GM18499 (cell line): ENCODE measurements at regions not wholly inside any gene's neighbourhood (a gene's known extent, or its start where the extent isn't known, plus 50 kb on each side); places are given as distances from the start of the nearest gene placed in this dataset.
"Not testable (repeated sequence)": the region's sequence is repeated elsewhere in the genome, so short reads cannot be mapped to it uniquely, and the experiment has no call there.

ENCODE experiments used
- ATAC-seq: cut with Tn5 transposase; IDR thresholded peaks from one replicate; pipeline ENCODE4 v1.9.1; 2021; ENCODE audit warnings: moderate number of reproducible peaks; ENCODE audit not compliant: insufficient read depth, unreplicated experiment

DNA sequence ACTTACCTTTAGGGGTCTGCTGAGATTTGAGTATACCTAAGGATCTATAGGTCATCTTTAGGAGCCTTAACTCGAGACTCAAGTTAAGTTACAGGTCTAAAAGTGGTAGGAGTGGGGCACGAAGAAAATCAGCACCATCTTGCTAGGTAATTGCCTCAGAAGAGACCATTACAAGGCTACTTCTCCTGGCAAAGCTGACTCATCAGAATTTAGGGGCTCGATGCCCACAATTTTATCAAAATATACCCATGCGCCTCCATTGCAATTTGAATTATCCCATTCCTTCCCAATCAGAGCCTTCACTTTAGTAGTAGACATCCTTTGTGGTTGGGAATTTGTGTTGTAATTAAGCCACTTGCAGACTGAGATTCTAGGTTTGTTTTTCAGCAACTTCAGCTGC, 1994.3 kb downstream of the MRPL39 start:
- ATAC-seq: no peak

DNA sequence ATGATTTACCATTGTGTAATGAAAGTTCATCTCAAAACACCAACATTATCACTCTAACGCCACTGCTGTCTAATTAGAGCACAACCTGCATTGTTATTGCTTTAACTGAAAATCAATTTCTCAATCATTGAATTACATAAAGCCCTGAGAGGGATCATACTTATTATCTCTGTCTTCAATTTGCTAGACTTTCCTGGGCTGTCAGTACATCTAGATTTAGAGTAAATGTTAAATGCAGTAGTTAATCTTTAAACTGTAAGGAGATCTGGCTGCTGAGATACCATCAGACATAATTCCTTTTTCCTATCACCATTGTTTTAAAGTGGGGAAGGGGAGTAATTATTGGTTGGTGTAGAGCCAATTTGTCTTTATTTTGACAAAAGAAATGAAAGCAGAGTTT, 1995.1 kb downstream of the MRPL39 start:
- no peak for ATAC-seq

DNA sequence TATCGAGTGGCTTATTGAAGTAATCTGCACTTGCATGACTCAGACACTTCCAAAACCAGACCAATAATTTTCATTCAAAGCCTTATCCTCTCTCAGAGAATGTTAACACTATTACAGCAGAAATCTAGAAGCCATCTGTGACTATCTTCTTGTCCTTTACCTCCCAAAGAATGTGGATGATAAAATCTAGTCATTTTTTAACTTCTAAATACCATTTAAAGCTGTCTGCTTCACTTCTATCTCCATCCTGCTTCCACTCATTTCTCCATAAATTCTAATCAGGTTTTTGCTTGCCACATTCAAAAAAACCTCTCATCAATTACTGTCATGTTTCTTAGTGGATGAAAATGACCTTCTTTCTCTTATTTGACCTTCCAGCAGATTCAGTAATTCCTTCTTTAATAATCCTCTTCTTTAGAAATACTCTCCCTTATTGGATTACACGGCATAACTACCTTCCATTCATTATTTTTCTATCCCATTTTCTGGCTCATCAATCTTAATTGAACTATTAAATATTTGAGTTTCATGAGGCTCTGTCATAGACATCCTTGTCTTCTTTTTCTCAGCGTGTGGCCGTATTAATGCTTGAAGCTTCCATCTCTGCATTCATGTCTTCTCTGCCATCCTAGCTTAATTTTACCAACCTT, 1999.4 kb downstream of the MRPL39 start:
- ATAC-seq: no peak

DNA sequence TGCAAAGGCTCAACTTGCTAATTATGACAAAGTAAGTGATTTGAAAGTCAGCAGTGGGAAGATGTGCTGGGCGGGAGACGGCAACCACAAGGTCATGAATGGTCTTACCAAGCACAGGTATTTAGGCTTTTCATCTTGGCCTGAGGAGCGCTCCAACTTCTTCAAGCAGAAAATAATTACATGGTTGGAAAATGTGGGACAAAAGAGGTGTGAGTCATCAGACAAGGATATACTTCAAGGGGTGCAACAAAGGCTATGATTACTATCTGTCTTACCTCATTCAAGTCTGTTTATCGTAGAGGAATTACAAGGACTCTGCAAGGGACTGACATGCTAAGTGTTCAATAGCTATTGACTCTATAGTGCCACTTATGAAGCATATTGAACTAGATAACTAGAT, 2005.7 kb downstream of the MRPL39 start:
- ATAC-seq: no peak

DNA sequence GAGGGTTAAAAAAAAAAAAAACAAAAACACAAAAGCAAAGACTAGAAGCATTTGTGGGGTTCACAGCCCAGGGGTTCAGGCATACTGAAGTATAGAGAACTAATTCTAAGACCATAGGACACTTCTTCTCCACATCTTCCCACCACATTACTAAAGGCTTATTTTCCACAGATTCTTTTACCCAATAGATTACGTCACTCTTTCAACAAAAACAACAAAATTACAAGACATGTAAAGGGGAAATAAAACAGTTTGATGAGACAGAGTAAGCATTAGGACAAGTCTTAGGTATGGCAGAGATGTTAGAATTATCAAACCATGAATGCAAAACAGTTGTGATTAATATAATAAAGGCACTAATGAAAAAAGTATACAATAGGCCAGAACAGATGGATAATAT, 2013.7 kb downstream of the MRPL39 start:
- no peak for ATAC-seq

DNA sequence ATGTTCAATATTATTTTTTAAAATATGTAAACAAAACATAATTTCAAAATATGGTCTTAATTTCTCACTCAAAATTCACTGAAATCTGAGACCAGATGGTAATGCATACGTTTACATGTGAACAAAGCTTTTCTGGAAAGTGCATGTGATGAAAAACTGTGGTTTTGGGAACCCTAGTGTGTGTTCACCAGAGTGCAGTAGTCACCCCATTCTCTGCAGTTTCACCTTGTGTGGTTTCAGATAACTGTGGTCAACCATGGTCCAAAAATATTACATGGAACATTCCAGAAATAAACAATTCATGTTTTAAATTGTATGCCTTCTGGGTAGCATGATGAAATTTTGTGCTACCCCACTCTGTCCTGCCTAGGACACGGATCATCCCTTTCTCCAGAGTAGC, 2021.9 kb downstream of the MRPL39 start:
- no peak for ATAC-seq

DNA sequence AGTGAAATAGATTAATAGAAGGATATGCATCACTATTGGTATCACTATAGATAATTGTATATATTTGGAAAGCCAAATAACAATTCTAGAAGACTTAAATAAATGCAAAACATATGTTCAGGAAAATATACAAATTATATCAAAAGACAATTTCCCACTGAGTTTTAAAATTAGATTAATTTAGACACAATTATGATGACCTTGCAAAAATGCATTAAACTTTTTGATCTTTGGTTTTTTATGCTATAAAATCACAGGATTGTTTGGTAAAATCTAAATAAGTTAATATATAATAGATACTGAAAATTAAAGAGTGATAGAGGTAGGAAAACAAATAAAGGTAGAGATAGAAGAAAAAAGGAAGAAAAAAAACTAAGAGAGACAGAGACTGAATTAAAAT, 2027.7 kb downstream of the MRPL39 start:
- ATAC-seq: no peak

DNA sequence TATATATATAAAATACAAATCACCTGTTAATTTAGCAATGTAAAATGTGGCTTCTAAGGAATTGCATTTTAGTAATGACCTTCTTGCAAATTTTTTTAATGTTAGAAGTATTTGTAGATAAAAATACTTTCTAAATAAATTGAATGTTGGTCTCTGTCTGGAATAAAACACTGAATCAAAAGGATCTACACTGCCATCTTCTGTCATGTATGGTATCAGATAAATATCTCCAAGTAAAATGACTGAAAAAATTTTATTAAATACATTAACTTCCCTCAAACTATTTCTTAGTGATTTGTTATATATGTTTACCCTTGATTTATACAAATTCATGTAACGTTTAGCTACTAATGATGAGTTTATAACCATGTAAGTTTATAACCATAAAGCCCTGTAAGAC, 2029.3 kb downstream of the MRPL39 start:
- no peak for ATAC-seq

DNA sequence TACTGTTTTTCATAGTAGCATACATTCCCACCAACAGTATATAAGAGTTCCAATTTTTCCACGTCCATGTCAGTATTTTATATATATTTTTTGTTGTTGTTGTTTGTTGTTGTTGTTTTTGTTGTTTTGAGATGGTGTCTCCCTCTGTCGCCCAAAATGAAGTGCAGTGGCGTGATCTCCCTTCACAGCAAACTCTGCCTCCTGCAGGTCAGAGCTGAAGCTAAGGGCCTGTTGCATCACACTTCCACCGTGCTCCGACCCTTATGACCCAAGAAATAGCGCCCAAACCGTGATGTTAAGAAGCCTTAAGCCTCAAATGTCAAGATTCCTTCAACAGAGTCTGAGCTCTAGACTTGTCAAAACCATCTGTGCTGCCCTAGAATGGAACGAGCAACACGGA, 2032.3 kb downstream of the MRPL39 start:
- no peak for ATAC-seq

DNA sequence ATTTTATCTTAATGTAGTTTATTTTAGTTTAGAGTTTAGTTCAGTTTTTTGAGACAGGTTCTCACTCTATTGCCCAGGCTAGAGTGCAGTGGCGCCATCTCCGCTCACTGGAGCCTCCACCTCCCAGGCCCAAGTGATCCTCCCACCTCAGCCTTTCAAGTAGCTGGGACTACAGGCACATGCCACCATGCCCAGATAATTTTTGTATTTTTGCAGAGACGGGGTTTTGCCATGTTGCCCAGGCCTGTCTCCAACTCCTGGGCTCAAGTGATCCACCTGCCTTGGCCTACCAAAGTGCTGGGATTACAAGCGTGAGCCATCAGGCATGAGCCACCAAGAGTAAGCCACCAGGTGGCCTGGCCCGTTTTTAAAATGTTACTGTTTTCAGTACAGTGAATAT, 2058.4 kb downstream of the MRPL39 start:
- not testable (repeated sequence) for ATAC-seq

DNA sequence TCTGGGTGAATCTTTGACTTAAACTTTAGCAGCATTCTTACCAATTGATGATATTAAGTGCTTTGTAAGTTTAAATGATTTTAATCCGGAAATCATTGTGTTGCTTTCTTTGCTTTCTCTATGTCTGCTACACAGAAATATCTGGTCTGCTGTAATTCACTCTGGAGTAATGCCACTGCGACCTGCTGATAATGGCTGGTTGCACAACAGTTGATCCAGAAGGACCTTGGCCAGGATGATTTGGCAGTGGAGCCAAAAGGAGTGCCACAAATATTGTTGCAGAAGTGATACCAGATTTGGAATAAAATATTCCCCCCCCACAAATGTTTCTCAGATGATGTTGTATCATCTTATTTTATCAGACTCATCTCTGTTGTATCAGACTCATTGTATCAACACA, 2063.9 kb downstream of the MRPL39 start:
- no peak for ATAC-seq

DNA sequence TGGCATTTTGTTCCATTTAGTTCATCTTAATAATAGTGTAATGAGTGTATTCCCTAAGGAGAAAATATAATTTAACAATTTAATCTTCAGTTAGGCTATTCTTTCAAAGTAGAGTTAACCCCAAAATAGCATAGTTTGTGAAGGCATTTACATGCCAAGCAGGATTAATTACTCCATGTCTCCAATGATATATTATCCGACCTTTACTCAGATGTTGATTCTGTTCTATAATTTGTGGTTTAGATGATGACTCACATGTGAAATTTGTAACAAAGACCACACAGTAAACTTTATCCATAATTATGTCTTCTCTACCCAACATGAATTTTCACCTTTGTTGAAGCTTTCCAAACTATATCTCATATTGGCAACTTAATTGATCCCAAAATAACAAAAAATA, 2065.2 kb downstream of the MRPL39 start:
- ATAC-seq: no peak

DNA sequence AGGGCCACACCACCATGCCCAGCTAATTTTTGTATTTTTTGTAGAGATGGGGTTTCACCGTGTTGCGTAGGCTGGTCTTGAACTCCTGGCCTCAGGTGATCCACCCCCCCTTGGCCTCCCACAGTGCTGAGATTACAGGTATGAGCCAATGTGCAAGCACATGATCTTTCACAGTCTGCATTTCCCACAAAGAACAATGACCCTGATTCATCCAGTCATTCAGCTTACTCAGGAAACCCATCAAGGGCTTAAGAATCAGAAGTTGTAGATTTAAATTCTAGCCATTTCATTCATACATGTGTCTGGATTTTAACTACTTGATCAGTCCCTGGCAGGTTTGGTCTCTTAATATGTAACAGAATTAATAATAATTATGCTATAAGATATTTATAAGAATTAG, 2065.7 kb downstream of the MRPL39 start:
- ATAC-seq: no peak

DNA sequence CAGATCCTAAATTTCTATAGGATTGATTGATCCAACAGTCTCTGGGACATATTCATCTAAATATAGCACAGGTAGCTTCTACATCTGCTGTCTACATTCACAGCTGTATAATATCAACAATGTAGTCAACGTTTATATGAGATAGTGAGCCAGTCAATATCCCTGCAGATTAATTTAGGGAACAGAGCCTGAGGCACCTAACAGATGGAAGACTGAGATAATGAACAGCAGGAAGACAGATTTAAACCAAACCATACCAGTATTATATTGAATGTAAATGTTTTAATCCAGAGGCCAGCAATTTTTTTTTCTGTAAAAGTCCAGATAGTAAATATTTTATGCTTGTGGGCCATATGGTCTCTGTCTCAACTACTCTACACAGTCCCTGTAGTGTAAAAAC, 2072.4 kb downstream of the MRPL39 start:
- ATAC-seq: no peak

DNA sequence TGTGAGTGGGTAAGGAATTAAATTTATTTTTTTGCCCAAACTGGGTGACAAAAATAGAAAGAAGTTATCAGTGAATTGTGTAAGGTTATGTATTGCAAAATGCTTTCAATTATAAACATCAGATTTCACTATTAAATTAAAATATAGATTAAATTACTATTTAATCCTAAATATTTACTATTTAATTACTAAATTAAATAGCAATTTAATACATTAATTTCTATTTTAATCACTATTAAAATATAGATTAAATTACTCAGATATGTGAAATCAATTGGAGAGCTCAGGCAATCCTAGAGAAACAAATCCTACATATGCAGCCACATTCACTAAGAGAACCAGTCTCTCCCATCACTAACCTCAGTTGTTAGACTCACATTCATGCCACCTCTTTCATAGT, 2075.8 kb downstream of the MRPL39 start:
- ATAC-seq: no peak

DNA sequence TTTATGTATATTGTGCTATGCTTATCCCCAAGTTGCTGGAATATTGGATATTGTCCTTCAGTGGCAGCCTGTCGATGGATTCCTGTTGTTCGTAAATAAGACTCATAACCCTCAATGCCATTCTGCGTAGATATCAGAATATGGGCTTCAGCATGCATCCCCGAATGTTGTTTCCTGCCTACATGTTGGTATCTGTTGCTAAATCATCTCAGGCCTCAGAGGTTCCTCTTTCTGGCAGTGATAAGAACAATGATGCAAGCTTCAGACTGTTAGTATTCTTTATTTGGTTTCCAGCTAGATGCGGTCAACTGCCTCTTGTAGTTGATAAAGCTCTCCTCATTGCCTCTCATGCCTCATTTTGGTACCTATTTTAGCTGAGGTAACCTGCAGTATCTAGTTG, 2082.6 kb downstream of the MRPL39 start:
- ATAC-seq: no peak

DNA sequence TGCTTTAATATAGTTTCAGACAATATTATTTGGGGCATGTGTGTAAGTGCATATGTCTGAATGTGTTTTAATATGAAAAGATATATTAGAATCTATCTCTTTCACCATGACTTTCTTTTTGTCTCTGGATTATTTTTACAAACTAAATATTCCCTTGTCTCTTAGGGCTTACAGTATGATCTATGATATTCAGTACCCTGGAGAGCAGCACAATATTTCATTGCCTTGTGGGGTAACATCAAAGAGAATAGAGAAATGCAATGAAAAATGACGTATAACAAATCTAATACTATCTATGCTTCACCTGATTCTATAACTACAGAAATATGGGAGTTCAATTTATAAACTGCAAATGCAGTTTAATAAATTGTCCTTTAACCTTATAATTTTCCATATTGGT, 2084.5 kb downstream of the MRPL39 start:
- ATAC-seq: no peak

DNA sequence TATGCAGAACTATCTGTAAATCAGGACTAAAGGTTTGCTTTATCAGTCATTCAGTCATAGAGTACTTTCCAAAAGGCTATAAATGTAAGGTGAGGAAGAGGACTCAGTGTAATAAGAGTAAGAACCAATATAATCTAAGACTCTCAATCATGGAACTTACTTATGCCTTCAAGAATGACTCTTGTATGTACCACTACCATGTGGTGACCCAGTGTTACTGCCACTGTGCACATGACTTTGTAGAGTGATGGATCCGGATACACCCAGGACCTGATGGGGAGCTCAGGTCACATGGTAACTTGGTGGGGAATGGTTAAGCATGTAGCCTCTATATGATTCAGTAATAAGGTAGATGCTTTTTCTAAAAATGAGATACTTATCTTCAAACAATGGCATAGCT, 2099.8 kb downstream of the MRPL39 start:
- ATAC-seq: no peak

DNA sequence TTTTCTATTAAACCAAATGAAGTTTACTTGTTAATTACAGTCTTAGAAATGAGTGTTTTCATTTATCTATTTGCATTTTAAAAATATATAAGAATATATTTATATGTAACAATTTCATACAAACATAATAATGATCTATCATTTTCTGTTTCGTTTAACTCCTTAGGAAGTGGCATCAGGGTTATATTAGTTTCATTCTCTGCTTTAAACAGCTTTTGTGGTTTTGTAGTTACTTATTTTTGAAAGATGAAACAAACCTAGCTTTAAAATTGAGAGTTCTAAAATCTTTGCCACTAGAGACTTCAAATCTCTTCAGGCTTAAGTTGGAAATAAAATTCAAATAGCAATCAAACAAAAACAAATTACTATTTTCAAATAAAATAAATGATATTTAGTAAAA, 2110.6 kb downstream of the MRPL39 start:
- ATAC-seq: no peak

DNA sequence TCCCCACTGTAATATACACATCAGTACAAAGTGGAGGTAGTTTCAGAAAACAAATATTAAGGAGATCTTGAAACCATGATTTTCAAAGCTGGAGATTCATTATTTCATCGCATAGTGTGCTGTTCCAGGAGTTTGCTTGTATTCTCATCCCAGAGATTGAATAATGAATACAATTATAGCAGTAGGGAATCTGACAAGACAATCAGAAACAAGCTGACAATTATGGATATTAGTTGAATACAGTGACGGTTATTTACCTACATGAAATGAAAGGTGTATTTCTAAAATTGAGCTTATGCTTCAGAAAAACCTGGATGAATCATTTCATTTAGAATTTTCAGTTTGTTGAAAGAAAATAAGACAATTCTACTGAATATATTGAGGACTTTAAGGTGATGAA, 2119.0 kb downstream of the MRPL39 start:
- no peak for ATAC-seq

DNA sequence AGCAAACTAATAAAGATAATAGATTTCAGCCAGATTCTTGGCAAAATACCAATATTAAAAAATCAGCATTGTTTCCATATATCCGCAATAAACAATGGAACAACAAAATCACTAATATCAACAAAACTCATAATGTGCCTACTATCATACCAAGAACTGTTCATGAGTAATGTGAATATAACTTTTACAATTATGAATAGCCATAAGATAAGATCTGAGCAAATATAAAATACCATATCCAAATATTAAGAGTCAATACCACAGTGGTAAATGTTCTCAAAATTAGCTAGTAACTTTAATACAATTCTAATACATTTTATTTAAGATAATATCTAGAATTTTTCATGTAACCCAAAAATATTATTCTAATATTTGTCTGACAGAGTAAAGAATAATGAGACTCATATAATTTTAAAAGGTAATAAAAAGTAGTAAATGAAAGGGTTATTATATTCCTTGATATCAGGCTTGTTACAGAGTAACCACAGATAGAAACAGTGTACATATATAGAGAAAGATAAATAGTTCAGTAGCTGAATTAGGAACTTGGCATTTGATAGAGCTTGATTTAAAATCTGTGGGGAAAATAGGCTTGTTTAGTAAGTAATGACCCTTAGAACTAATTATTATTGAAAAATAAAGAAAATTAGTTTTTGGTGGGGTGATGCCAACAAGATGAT, 2126.6 kb downstream of the MRPL39 start:
- ATAC-seq: no peak

DNA sequence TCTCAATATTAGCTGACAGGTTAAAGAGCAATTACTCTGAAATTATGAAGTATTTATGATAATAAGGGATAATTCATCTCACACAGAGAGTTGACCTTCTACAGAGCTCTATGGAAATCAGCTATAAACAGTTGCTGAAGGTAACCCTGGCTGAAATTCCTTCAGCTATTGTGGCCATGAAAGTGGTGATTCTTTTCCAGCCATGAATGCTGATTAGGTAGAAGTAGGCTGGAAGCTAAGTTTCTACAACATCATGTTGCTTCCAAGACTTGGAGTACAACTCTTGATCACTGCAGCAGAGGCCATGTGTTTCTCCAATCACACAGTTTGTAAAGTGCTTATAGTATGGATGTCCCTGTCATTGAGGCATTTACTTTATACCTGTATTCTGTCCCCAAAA, 2128.9 kb downstream of the MRPL39 start:
- no peak for ATAC-seq
